WTC11 (cell line): ENCODE measurements at regions not wholly inside any gene's neighbourhood (a gene's known extent, or its start where the extent isn't known, plus 50 kb on each side); places are given as distances from the start of the nearest gene placed in this dataset.

ENCODE experiments used
- ATAC-seq: fragments of 200-7000 bp; cut with Tn5 transposase; 2 replicates; pipeline ENCODE4 v1.10.0; 2021; ENCODE audit warnings: mild to moderate bottlenecking, moderate library complexity
- CTCF ChIA-PET: fragments of 300-600 bp; sonication (Branson Sonifier 250); formaldehyde crosslinking; loops from one replicate; lab custom pipeline; 2021; ENCODE audit warnings: antibody characterized with exemption; lab: Charles Lee
- POLR2A ChIA-PET: fragments of 350-600 bp; sonication (Branson Sonifier 250); formaldehyde crosslinking; loops from one replicate; lab custom pipeline; 2021; ENCODE audit warnings: antibody characterized with exemption; lab: Charles Lee
- DNase-seq: peaks from one replicate; pipeline ENCODE4 v3.0.0; 2021; ENCODE audit warnings: low spot score
- H3K27ac Mint-ChIP-seq: 2 replicates; pipeline ENCODE4 v1.8.0; 2021; ENCODE audit warnings: mixed read lengths
- H3K27me3 Mint-ChIP-seq: 2 replicates; pipeline ENCODE4 v1.8.0; 2021; ENCODE audit warnings: low read depth, mild to moderate bottlenecking, moderate library complexity, mixed read lengths
- H3K36me3 Mint-ChIP-seq: 2 replicates; pipeline ENCODE4 v1.8.0; 2021; ENCODE audit warnings: mixed read lengths
- H3K4me1 Mint-ChIP-seq: 2 replicates; pipeline ENCODE4 v1.8.0; 2022; ENCODE audit warnings: mixed read lengths
- H3K4me3 Mint-ChIP-seq: 2 replicates; pipeline ENCODE4 v1.8.0; 2021; ENCODE audit warnings: mild to moderate bottlenecking, moderate library complexity, mixed read lengths
- H3K9me3 Mint-ChIP-seq: 2 replicates; pipeline ENCODE4 v1.8.0; 2021; ENCODE audit warnings: mixed read lengths
- AFF4 ChIP-seq: sonication (generic); formaldehyde crosslinking; IDR thresholded peaks from 2 replicates; pipeline ENCODE4 v1.8.1; 2023; ENCODE audit warnings: mild to moderate bottlenecking, missing genetic modification reagents, borderline replicate concordance
- CREB1 ChIP-seq: sonication (generic); formaldehyde crosslinking; IDR thresholded peaks from 2 replicates; pipeline ENCODE4 v1.8.0; 2023; ENCODE audit warnings: mild to moderate bottlenecking, missing genetic modification reagents
- CTCF ChIP-seq: fragments of 200-600 bp; IDR thresholded peaks from 2 replicates; pipeline ENCODE4 v1.8.0; 2022; ENCODE audit warnings: antibody characterized with exemption
- EMX1 ChIP-seq: fragments of 250-450 bp; sonication (Bioruptor Pico); IDR thresholded peaks from 2 replicates; pipeline ENCODE4 v1.8.0; 2021; ENCODE audit warnings: mild to moderate bottlenecking
- ESRRA ChIP-seq: sonication (generic); formaldehyde crosslinking; IDR thresholded peaks from 2 replicates; pipeline ENCODE4 v1.8.1; 2022; ENCODE audit warnings: mild to moderate bottlenecking, missing genetic modification reagents, borderline replicate concordance
- FOXJ3 ChIP-seq: sonication (generic); formaldehyde crosslinking; IDR thresholded peaks from 2 replicates; pipeline ENCODE4 v1.9.0; 2021; ENCODE audit warnings: missing genetic modification reagents, mild to moderate bottlenecking, borderline replicate concordance
- FOXP1 ChIP-seq: sonication (generic); formaldehyde crosslinking; IDR thresholded peaks from 2 replicates; pipeline ENCODE4 v1.8.0; 2022; ENCODE audit warnings: missing genetic modification reagents, mild to moderate bottlenecking, moderate library complexity, borderline replicate concordance
- HMGA2 ChIP-seq: fragments of 250-450 bp; sonication (Bioruptor Pico); IDR thresholded peaks from 2 replicates; pipeline ENCODE4 v1.4.0; 2021; ENCODE audit warnings: mild to moderate bottlenecking, moderate library complexity
- HMGXB4 ChIP-seq: sonication (generic); formaldehyde crosslinking; IDR thresholded peaks from 2 replicates; pipeline ENCODE4 v1.8.1; 2023; ENCODE audit warnings: mild to moderate bottlenecking, moderate library complexity, missing genetic modification reagents
- JAZF1 ChIP-seq: fragments of 250-450 bp; sonication (Bioruptor Pico); IDR thresholded peaks from 2 replicates; pipeline ENCODE4 v1.9.0; 2021; ENCODE audit warnings: moderate library complexity, mild to moderate bottlenecking, inconsistent platforms
- JUN ChIP-seq: sonication (generic); formaldehyde crosslinking; IDR thresholded peaks from 2 replicates; pipeline ENCODE4 v1.8.0; 2023; ENCODE audit warnings: mild to moderate bottlenecking, missing genetic modification reagents
- MAX ChIP-seq: sonication (generic); formaldehyde crosslinking; IDR thresholded peaks from 2 replicates; pipeline ENCODE4 v1.8.0; 2022; ENCODE audit warnings: mild to moderate bottlenecking, missing genetic modification reagents
- MYBL2 ChIP-seq: sonication (generic); formaldehyde crosslinking; IDR thresholded peaks from 2 replicates; pipeline ENCODE4 v1.8.1; 2023; ENCODE audit warnings: mild to moderate bottlenecking, moderate library complexity, missing genetic modification reagents
- NFATC4 ChIP-seq: fragments of 250-450 bp; sonication (Bioruptor Pico); IDR thresholded peaks from 2 replicates; pipeline ENCODE4 v1.9.0; 2021; ENCODE audit warnings: mild to moderate bottlenecking
- NFYB ChIP-seq: sonication (generic); formaldehyde crosslinking; conservative IDR thresholded peaks from 2 replicates; pipeline ENCODE4 v1.8.0; 2022; ENCODE audit warnings: low read depth, missing genetic modification reagents
- SMAD3 ChIP-seq: sonication (generic); formaldehyde crosslinking; IDR thresholded peaks from 2 replicates; pipeline ENCODE4 v1.8.0; 2022; ENCODE audit warnings: missing genetic modification reagents, mild to moderate bottlenecking, borderline replicate concordance
- TEAD1 ChIP-seq: sonication (generic); formaldehyde crosslinking; IDR thresholded peaks from 2 replicates; pipeline ENCODE4 v1.8.0; 2022; ENCODE audit warnings: mild to moderate bottlenecking, missing genetic modification reagents
- TEAD4 ChIP-seq: sonication (generic); formaldehyde crosslinking; IDR thresholded peaks from 2 replicates; pipeline ENCODE4 v1.8.0; 2022; ENCODE audit warnings: mild to moderate bottlenecking, missing genetic modification reagents
- ZNF138 ChIP-seq: sonication (generic); formaldehyde crosslinking; conservative IDR thresholded peaks from 2 replicates; pipeline ENCODE4 v1.8.1; 2022; ENCODE audit warnings: mild to moderate bottlenecking, moderate library complexity, missing genetic modification reagents
- ZNF317 ChIP-seq: sonication (generic); formaldehyde crosslinking; IDR thresholded peaks from 2 replicates; pipeline ENCODE4 v1.8.1; 2023; ENCODE audit warnings: low read depth, mild to moderate bottlenecking, moderate library complexity, missing genetic modification reagents, borderline replicate concordance
- ZNF396 ChIP-seq: fragments of 250-450 bp; sonication (Bioruptor Pico); IDR thresholded peaks from 2 replicates; pipeline ENCODE4 v1.8.0; 2021; ENCODE audit warnings: mild to moderate bottlenecking, moderate library complexity, borderline replicate concordance
- ZNF416 ChIP-seq: fragments of 250-450 bp; sonication (Bioruptor Pico); IDR thresholded peaks from 2 replicates; pipeline ENCODE4 v1.9.0; 2021; ENCODE audit warnings: mild to moderate bottlenecking, inconsistent platforms
- ZNF532 ChIP-seq: fragments of 250-450 bp; sonication (Bioruptor Pico); IDR thresholded peaks from 2 replicates; pipeline ENCODE4 v1.9.0; 2021; ENCODE audit warnings: mild to moderate bottlenecking, borderline replicate concordance
- ZNF671 ChIP-seq: fragments of 250-450 bp; sonication (Bioruptor Pico); IDR thresholded peaks from 2 replicates; pipeline ENCODE4 v1.8.0; 2021; ENCODE audit warnings: mild to moderate bottlenecking

- TF ChIP-seq ZNF416 (CRISPR knock-in tag), result no peak
- TF ChIP-seq MAX (CRISPR knock-in tag), result no peak
- no peak for TF ChIP-seq HMGXB4
- no peak for TF ChIP-seq FOXP1
- TF ChIP-seq ZNF396 (CRISPR knock-in tag), result no peak
- no peak for TF ChIP-seq CTCF
- TF ChIP-seq EMX1 (CRISPR knock-in tag), result no peak
- no peak for TF ChIP-seq ZNF532 (CRISPR knock-in tag)
- TF ChIP-seq, all 79 proteins: peak for 0
Measured at GRCh38 chr11:70625582-70626518, 227.5 kb downstream of the CTTN start (continued).

GRCh38 chr11:70627219-70627618 lies 228.9 kb downstream of the CTTN start:
- no peak overlapping the region for H3K4me3 Mint-ChIP-seq
- H3K9me3 Mint-ChIP-seq, result no peaks in the 10 kb centered on the region
- no peak overlapping the region for H3K27ac Mint-ChIP-seq
- H3K4me1 Mint-ChIP-seq, result peaks cover 19% of the 10 kb centered on the region
- DNase-seq, result no peak
- ATAC-seq, result no peak
- H3K27me3 Mint-ChIP-seq, result no peaks in the 10 kb centered on the region
- no peaks in the 10 kb centered on the region for H3K36me3 Mint-ChIP-seq
- ChIA-PET POLR2A (no interaction called here), CTCF (no interaction called here)
- TF ChIP-seq MYBL2 (CRISPR knock-in tag) (no peak), CREB1 (CRISPR knock-in tag) (no peak), HMGA2 (CRISPR knock-in tag) (no peak), ZNF138 (CRISPR knock-in tag) (no peak), JAZF1 (no peak), NFYB (CRISPR knock-in tag) (no peak), ESRRA (CRISPR knock-in tag) (no peak), ZNF671 (CRISPR knock-in tag) (no peak), ZNF416 (CRISPR knock-in tag) (no peak), SMAD3 (CRISPR knock-in tag) (no peak), TEAD1 (no peak), TEAD4 (CRISPR knock-in tag) (no peak), ZNF317 (CRISPR knock-in tag) (no peak), AFF4 (CRISPR knock-in tag) (no peak), NFATC4 (CRISPR knock-in tag) (no peak), JUN (CRISPR knock-in tag) (no peak), FOXJ3 (CRISPR knock-in tag) (no peak)
